OCI-LY1 (cell line): ENCODE measurements at regions not wholly inside any gene's neighbourhood (a gene's known extent, or its start where the extent isn't known, plus 50 kb on each side); places are given as distances from the start of the nearest gene placed in this dataset.

ENCODE experiments used
- H2AFZ ChIP-seq: fragments of 200-600 bp; sonication (generic), shearing (Covaris generic); 2 replicates; pipeline ENCODE4 v1.6.0; 2014; ENCODE audit warnings: antibody characterized with exemption, mild to moderate bottlenecking, low read length
- H3F3A ChIP-seq: fragments of 200-600 bp; sonication (generic), shearing (Covaris generic); 2 replicates; pipeline ENCODE4 v1.6.0; 2014; ENCODE audit warnings: mild to moderate bottlenecking, antibody characterized with exemption, low read length, moderate library complexity; ENCODE audit not compliant: insufficient read depth
- H3K27ac ChIP-seq: fragments of 200-600 bp; sonication (generic); 2 replicates; pipeline ENCODE4 v1.5.1; 2014; ENCODE audit warnings: low read length, mixed run types, mild to moderate bottlenecking, low read depth; ENCODE audit not compliant: poor library complexity, severe bottlenecking
- H3K27me3 ChIP-seq: fragments of 200-600 bp; sonication (generic); 2 replicates; pipeline ENCODE4 v1.6.0; 2014; ENCODE audit warnings: antibody characterized with exemption, mild to moderate bottlenecking, low read length, moderate library complexity; ENCODE audit not compliant: insufficient read depth
- H3K36me3 ChIP-seq: fragments of 200-600 bp; sonication (generic); 2 replicates; pipeline ENCODE4 v1.6.1; 2014; ENCODE audit warnings: mild to moderate bottlenecking, antibody characterized with exemption, low read length, moderate library complexity, mixed read lengths; ENCODE audit not compliant: insufficient read depth
- H3K4me1 ChIP-seq: fragments of 200-600 bp; sonication (generic); 2 replicates; pipeline ENCODE4 v1.5.1; 2014; ENCODE audit warnings: mild to moderate bottlenecking, low read length, moderate library complexity; ENCODE audit not compliant: insufficient read depth, severe bottlenecking
- H3K4me2 ChIP-seq: fragments of 200-600 bp; sonication (generic), shearing (Covaris generic); 2 replicates; pipeline ENCODE4 v1.6.1; 2014; ENCODE audit warnings: low read length
- H3K4me3 ChIP-seq: fragments of 200-600 bp; sonication (generic); 2 replicates; pipeline ENCODE4 v1.5.1; 2014; ENCODE audit warnings: low read length, low read depth, mild to moderate bottlenecking, mixed read lengths; ENCODE audit not compliant: poor library complexity, severe bottlenecking
- H3K79me2 ChIP-seq: fragments of 200-600 bp; shearing (Covaris generic); 2 replicates; pipeline ENCODE4 v1.6.1; 2016; ENCODE audit warnings: mixed run types, low read length, mixed read lengths; ENCODE audit not compliant: insufficient read depth
- H3K9ac ChIP-seq: fragments of 200-600 bp; sonication (generic), shearing (Covaris generic); 2 replicates; pipeline ENCODE4 v1.6.1; 2014; ENCODE audit warnings: mild to moderate bottlenecking, low read length, mixed read lengths
- H3K9me2 ChIP-seq: fragments of 200-600 bp; sonication (generic), shearing (Covaris generic); 2 replicates; pipeline ENCODE4 v1.6.1; 2014; ENCODE audit warnings: low read depth, mild to moderate bottlenecking, low read length, mixed read lengths
- H3K9me3 ChIP-seq: fragments of 200-600 bp; shearing (Covaris generic); 2 replicates; pipeline ENCODE4 v1.6.1; 2014; ENCODE audit warnings: low read length, mixed read lengths
- H4K20me1 ChIP-seq: fragments of 200-600 bp; sonication (generic), shearing (Covaris generic); 2 replicates; pipeline ENCODE4 v1.6.0; 2016; ENCODE audit warnings: mild to moderate bottlenecking, low read length; ENCODE audit not compliant: insufficient read depth
- EZH2 ChIP-seq: fragments of 200-600 bp; sonication (generic), shearing (Covaris generic); IDR thresholded peaks from 2 replicates; pipeline ENCODE4 v1.8.0; 2017; ENCODE audit warnings: borderline replicate concordance, mixed run types, mild to moderate bottlenecking, antibody characterized with exemption, low read length, moderate library complexity, mixed read lengths
- TF ChIP-seq, protein P1 (sequence below): fragments of 200-600 bp; sonication (generic), shearing (Covaris generic); IDR thresholded peaks from 2 replicates; pipeline ENCODE4 v1.5.1; 2017; ENCODE audit warnings: mild to moderate bottlenecking, antibody characterized with exemption, low read length, moderate library complexity, mixed read lengths

GRCh38 chr3:87855211-87855610, 203.6 kb downstream of the CGGBP1 start:
- no peaks in the 10 kb centered on the region for H3K4me1 ChIP-seq
- H2AFZ ChIP-seq = no peak overlapping the region
- no peaks in the 10 kb centered on the region for H4K20me1 ChIP-seq
- H3F3A ChIP-seq = no peaks in the 10 kb centered on the region
- H3K9me3 ChIP-seq = no peaks in the 10 kb centered on the region
- no peak overlapping the region for H3K27ac ChIP-seq
- TF ChIP-seq, protein P1, sequence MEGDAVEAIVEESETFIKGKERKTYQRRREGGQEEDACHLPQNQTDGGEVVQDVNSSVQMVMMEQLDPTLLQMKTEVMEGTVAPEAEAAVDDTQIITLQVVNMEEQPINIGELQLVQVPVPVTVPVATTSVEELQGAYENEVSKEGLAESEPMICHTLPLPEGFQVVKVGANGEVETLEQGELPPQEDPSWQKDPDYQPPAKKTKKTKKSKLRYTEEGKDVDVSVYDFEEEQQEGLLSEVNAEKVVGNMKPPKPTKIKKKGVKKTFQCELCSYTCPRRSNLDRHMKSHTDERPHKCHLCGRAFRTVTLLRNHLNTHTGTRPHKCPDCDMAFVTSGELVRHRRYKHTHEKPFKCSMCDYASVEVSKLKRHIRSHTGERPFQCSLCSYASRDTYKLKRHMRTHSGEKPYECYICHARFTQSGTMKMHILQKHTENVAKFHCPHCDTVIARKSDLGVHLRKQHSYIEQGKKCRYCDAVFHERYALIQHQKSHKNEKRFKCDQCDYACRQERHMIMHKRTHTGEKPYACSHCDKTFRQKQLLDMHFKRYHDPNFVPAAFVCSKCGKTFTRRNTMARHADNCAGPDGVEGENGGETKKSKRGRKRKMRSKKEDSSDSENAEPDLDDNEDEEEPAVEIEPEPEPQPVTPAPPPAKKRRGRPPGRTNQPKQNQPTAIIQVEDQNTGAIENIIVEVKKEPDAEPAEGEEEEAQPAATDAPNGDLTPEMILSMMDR = no peak
- H3K27me3 ChIP-seq = no peaks in the 10 kb centered on the region
- H3K79me2 ChIP-seq = no peaks in the 10 kb centered on the region
- no peaks in the 10 kb centered on the region for H3K36me3 ChIP-seq
- H3K4me2 ChIP-seq = no peak overlapping the region
- no peaks in the 10 kb centered on the region for H3K9me2 ChIP-seq
- no peak overlapping the region for H3K4me3 ChIP-seq
- H3K9ac ChIP-seq = no peak overlapping the region

GRCh38 chr3:87848003-87848402, 210.8 kb downstream of the CGGBP1 start:
- Histone ChIP-seq H3K9me3 (no peaks in the 10 kb centered on the region), H4K20me1 (no peaks in the 10 kb centered on the region), H3K36me3 (no peaks in the 10 kb centered on the region), H3K4me3 (no peak overlapping the region), H3K27me3 (no peaks in the 10 kb centered on the region), H3K9me2 (no peaks in the 10 kb centered on the region), H3F3A (no peaks in the 10 kb centered on the region), H2AFZ (no peak overlapping the region), H3K4me1 (no peaks in the 10 kb centered on the region), H3K4me2 (no peak overlapping the region), H3K79me2 (no peaks in the 10 kb centered on the region), H3K27ac (no peak overlapping the region), H3K9ac (no peak overlapping the region)
- TF ChIP-seq EZH2 = no peak
- TF ChIP-seq, protein P1 = no peak

DNA sequence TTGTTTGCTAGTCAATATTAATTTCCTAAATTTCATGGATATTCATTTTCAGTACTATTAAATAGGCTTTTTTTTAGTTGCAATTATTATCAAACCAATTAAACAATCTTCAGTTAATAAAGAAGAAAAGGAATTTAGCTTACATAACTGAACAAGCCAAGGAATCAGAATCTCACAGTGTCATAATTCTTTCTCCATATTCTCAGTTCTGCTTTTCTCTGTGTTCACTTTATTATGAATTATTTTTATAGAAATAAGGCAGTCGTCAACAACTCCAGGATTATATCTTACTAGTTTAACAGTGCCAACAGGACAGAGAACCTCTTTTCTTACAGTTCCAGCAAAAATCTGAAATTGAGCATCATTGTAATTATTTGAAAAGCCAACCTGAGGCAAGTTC, 221.7 kb downstream of the CGGBP1 start:
- Histone ChIP-seq H3K9me2 (no peaks in the 10 kb centered on the region), H3F3A (no peaks in the 10 kb centered on the region), H3K9me3 (no peaks in the 10 kb centered on the region), H3K4me3 (no peak overlapping the region), H3K27ac (no peak overlapping the region), H3K36me3 (no peaks in the 10 kb centered on the region), H4K20me1 (no peaks in the 10 kb centered on the region), H2AFZ (no peak overlapping the region), H3K27me3 (no peaks in the 10 kb centered on the region), H3K4me1 (no peaks in the 10 kb centered on the region), H3K9ac (no peak overlapping the region), H3K4me2 (no peak overlapping the region), H3K79me2 (no peaks in the 10 kb centered on the region)
- TF ChIP-seq, protein P1 = no peak
- TF ChIP-seq EZH2 = no peak
